GM19372 (cell line): ENCODE measurements at regions not wholly inside any gene's neighbourhood (a gene's known extent, or its start where the extent isn't known, plus 50 kb on each side); places are given as distances from the start of the nearest gene placed in this dataset.
"Not testable (repeated sequence)": the region's sequence is repeated elsewhere in the genome, so short reads cannot be mapped to it uniquely, and the experiment has no call there.

Experiments
- ATAC-seq: cut with Tn5 transposase; IDR thresholded peaks from one replicate; pipeline ENCODE4 v1.9.1; 2021; ENCODE audit warnings: mild to moderate bottlenecking, low read depth, moderate library complexity; ENCODE audit not compliant: unreplicated experiment

DNA sequence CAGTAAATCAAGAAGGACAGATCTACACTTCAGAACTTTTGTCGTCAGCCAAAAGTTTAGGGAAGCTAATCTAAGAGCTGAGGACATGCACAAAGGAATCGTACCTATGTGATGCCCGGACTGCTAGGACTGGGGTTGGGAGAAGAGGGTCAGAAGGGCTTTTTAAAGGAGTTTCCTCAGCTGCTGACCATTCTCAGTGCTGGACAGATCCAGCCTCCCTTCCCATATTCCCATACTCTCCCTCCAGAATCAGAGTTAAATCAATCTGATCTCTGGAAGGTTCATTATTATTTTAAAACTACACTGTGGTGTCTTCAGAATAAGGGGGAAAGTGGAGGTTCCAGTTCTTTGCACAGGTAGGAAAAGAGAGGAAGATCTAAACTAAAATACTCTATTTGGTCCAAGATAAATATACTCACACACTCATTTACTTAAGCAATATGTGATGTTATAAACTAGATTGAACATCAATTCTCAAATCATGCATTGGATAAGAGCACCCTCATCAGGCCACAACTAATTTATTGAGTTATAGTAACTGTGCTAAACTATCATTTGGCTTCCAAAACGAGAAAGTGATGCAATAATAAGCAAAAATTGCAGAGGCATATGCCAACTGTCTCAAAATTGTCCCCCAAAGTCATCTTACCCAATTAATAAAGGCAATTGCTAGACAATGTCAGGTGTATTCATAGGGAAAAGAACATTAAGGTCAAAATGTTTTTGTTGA is 124.7 kb downstream of the HNRNPD start:
- ATAC-seq = no peak

GRCh38 chr4:82247629-82248028 is 126.2 kb downstream of the HNRNPD start:
- no peak for ATAC-seq

GRCh38 chr4:82247171-82247570 is 126.6 kb downstream of the HNRNPD start:
- ATAC-seq = no peak

- no peak for ATAC-seq
These were observed 132.3 kb downstream of the HNRNPD start for GRCh38 chr4:82241534-82241933.

- no peak for ATAC-seq
These were observed 133.4 kb downstream of the HNRNPD start for GRCh38 chr4:82240410-82240809.

DNA sequence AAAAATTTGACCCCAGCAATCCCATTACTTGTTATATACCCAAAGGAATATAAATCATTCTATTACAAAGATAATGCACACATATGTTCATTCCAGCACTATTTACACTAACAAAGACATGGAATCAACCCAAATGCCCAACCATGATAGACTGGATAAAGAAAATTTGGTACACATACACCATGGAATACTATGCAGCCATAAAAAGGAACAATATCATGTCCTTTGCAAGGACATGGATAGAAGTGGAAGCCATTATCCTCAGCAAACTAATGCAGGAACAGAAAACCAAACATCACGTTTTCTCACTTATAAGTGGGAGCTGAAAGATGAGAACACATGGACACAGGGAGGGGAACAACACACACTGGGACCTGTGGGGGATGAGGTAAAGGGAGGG is 136.6 kb downstream of the HNRNPD start:
- ATAC-seq = not testable (repeated sequence)

DNA sequence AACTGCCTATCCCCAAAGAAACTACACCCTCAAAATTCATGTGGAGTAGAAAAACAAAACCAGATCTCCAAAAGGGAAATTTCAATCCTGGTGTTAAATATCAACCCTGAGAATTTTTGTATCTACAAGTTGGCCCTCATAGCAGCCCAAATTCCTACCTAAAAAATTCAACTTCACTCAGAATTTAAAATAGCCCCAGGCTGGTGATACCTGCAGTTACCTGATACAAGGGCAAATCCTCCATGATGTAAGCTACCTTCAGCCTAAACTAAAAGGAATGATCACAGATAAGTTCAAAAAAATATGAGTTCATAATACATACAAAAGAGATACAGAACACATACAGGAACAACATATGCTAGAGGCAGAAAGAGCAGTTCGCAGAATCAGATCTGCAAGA is 138.4 kb downstream of the HNRNPD start:
- ATAC-seq = no peak

GRCh38 chr4:82232891-82233290 is 140.9 kb downstream of the HNRNPD start:
- no peak for ATAC-seq

GRCh38 chr4:82231806-82232205 is 142.0 kb downstream of the HNRNPD start:
- no peak for ATAC-seq

DNA sequence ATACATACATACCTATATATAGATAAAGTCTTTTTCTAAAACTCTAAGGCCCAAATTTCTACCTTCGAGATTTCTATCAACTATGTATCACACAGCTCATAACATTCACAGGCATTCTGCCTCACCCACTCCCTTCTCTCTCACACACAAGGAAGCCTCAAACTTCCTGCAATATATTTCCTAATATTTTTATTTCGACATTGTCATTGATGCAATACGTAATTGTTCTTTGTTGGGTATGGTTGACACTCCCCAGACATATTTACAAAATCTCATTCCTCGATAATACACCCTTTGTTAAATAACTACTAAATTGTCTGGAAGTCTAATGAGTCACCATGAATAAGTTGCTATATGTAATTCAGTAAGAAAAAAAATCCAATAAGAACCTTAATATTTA is 143.5 kb downstream of the HNRNPD start:
- no peak for ATAC-seq

DNA sequence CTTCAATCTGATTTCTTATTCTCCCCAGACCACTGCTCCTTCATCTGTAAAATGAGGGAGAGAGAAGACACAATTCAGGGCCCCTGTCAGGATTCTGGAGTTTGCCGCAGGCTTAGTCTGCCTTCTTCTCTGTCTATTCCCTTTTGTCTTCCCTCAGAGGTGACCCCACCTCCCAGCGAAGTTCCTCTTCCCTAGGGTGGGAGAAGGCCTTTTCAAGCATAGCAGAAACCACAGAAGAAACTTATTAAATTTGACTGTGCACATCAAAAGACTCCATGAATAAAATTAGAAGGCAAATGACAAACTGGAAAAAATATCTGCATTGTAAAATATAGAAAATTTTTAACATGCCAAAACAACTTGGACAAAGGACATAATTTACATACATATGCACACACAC is 148.8 kb downstream of the HNRNPD start:
- ATAC-seq = no peak

- no peak for ATAC-seq
These were observed 150.1 kb downstream of the HNRNPD start for GRCh38 chr4:82223715-82224114.

DNA sequence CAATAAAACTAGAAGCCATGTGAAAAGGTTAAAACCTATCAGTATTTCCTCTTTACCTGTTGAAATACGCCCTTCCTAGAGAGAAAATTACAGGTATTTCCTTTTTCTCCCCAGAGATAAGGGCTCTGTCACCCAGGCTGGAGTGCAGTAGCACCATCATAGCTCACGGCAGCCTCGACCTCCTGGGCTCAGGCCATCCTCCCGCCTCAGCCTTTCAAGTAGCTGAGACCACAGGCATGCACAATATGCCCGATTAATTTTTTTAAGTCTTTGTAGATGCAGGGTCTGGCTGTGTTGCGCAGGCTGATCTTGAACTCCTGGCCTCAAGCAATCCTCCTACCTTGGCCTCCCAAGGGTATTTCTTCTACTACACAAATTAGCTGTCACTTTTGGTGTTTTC is 154.4 kb downstream of the HNRNPD start:
- ATAC-seq = no peak

DNA sequence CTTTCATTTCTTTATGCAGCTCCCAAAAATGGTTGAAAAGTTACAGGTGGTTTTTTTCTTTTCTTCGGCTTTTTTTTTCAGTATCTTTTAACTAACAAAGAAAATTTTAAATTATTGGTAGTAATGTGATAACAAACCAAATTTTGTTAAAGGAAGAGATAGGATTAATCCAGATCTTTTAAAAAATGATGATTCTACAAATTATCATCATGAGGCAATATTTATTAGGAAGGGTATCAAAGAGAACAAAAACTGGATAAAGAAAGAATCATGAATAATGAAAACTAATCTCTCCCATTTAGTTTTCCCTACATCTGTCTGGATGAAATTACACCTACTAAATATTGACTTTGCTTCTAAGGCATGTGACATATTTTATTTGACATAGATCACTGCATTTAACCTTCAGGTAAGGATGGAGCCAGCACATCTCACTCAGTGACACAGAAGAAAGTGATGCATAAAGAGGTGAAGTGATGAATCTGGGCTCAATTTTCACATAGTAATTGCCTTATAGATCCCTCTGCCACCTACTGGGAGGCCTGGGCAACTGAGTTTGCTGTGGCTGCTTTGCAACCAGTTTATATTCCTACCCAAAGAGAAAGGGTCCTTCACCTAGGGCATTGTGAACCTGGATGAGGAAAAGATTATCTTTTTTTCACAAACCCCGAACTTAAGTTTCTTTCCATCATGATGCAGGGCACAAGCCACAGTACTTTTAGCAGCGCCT is 155.6 kb downstream of the HNRNPD start:
- no peak for ATAC-seq

GRCh38 chr4:82216219-82216618 is 157.6 kb downstream of the HNRNPD start:
- ATAC-seq = no peak

GRCh38 chr4:82215800-82216199 is 158.0 kb downstream of the HNRNPD start:
- ATAC-seq = no peak

GRCh38 chr4:82215039-82215438 is 158.8 kb downstream of the HNRNPD start:
- no peak for ATAC-seq

- ATAC-seq = no peak
These were observed 160.0 kb downstream of the HNRNPD start for GRCh38 chr4:82213485-82214417.

DNA sequence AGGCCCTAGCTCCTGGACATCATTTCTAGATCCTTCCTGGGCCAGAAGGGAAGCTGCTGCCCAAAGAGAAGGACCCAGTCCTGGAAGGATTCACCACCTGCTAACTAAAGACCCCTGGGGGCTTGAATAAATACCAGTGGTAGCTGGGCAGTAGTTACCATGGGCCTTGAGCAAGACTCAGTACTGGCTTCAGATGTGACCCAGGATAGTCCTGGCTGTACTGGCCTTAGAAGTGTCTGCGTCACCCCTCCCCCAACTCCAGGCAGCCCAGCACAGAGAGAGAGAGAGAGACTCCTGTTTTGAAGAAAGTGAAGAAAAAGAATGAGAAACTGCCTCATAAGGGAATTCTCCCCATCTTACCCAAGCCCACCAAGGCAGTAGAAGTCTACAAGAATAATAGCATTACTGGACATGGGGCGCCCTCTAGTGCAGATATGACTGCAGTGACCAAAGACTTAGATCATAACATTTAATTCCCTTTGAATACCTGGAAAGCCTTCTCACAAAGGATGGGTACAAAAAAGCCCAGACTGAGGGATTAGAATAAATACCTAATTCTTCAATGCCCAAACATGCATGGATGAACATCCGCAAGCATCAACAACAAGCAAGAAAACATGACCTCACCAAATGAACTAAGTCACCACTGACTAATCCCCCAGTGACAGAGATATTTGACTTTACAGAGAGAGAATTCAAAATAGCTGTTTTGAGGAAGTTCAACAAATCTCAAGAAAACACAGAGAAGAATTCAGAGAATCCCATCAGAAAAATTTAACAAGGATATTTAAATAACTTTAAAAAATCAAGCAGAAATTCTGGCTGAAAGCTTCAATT is 171.8 kb downstream of the HNRNPD start:
- no peak for ATAC-seq

DNA sequence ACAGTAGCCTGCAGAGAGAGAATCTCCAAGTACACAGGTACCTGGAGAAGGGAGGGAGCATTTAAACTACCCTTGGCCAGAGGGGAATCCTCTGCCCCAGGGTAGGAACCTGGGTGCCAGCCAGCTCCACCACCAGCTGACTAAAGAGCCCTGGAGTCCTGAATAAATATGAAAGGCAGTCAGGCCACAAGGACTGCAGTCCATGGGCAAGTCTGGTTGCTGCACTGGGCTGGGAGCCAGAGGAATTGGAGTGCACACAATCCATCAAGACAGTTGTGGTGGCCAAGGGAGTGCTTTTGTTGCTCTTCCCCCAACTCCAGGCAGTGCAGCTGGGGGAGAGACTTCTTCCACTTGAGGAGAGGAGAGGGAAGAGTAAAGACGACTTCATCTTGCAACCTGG is 172.5 kb downstream of the HNRNPD start:
- no peak for ATAC-seq
